SJSA1 (cell line): ENCODE measurements at regions not wholly inside any gene's neighbourhood (a gene's known extent, or its start where the extent isn't known, plus 50 kb on each side); places are given as distances from the start of the nearest gene placed in this dataset.

ENCODE experiments used
- DNase-seq, 2 experiments: peaks; one replicate each; pipeline ENCODE4 v3.0.0-alpha.2; 2015 to 2020; ENCODE audit warnings: low spot score in 2 of 2, low read depth in 1 of 2
- H3K27ac ChIP-seq: fragments of 250-450 bp; sonication (Bioruptor Pico); 2 replicates; pipeline ENCODE4 v1.5.1; 2020; ENCODE audit warnings: mild to moderate bottlenecking, moderate library complexity
- H3K27me3 ChIP-seq: fragments of 250-450 bp; sonication (Bioruptor Pico); replicated peaks from 2 replicates; pipeline ENCODE4 v1.5.1; 2020; ENCODE audit warnings: mild to moderate bottlenecking, moderate library complexity
- H3K36me3 ChIP-seq: fragments of 250-450 bp; sonication (Bioruptor Pico); 2 replicates; pipeline ENCODE4 v1.5.1; 2020; ENCODE audit warnings: mild to moderate bottlenecking
- H3K4me1 ChIP-seq: fragments of 250-450 bp; sonication (Bioruptor Pico); replicated peaks from 2 replicates; pipeline ENCODE4 v1.6.1; 2021; ENCODE audit warnings: mild to moderate bottlenecking
- H3K4me3 ChIP-seq: fragments of 250-450 bp; sonication (Bioruptor Pico); 2 replicates; pipeline ENCODE4 v1.5.1; 2020; ENCODE audit warnings: mild to moderate bottlenecking
- H3K9me3 ChIP-seq: fragments of 250-450 bp; sonication (Bioruptor Pico); replicated peaks from 2 replicates; pipeline ENCODE4 v1.5.1; 2020; ENCODE audit warnings: mild to moderate bottlenecking

GRCh38 chr20:11041396-11041795, 367.6 kb upstream of the JAG1 start:
- Histone ChIP-seq H3K36me3 (no peaks in the 10 kb centered on the region), H3K27ac (no peak overlapping the region), H3K4me3 (no peak overlapping the region), H3K27me3 (no peaks in the 10 kb centered on the region), H3K9me3 (no peaks in the 10 kb centered on the region), H3K4me1 (no peaks in the 10 kb centered on the region)
- no peak for DNase-seq

GRCh38 chr20:11043001-11043400, 369.2 kb upstream of the JAG1 start:
- Histone ChIP-seq H3K4me1 (no peaks in the 10 kb centered on the region), H3K4me3 (no peak overlapping the region), H3K27ac (no peak overlapping the region), H3K27me3 (no peaks in the 10 kb centered on the region), H3K36me3 (no peaks in the 10 kb centered on the region), H3K9me3 (no peaks in the 10 kb centered on the region)
- DNase-seq = no peak

GRCh38 chr20:11044561-11044960, 370.8 kb upstream of the JAG1 start:
- Histone ChIP-seq H3K36me3 (no peaks in the 10 kb centered on the region), H3K27me3 (no peaks in the 10 kb centered on the region), H3K9me3 (no peaks in the 10 kb centered on the region), H3K4me3 (no peak overlapping the region), H3K4me1 (no peaks in the 10 kb centered on the region), H3K27ac (no peak overlapping the region)
- no peak for DNase-seq

GRCh38 chr20:11045412-11046175, 371.8 kb upstream of the JAG1 start:
- Histone ChIP-seq H3K9me3 (no peaks in the 10 kb centered on the region), H3K4me1 (no peaks in the 10 kb centered on the region), H3K27me3 (no peaks in the 10 kb centered on the region), H3K4me3 (no peak overlapping the region), H3K36me3 (no peaks in the 10 kb centered on the region), H3K27ac (no peak overlapping the region)
- DNase-seq = no peak

GRCh38 chr20:11047559-11047958, 373.8 kb upstream of the JAG1 start:
- no peak overlapping the region for H3K27ac ChIP-seq
- no peaks in the 10 kb centered on the region for H3K4me1 ChIP-seq
- H3K9me3 ChIP-seq = no peaks in the 10 kb centered on the region
- no peaks in the 10 kb centered on the region for H3K36me3 ChIP-seq
- no peak overlapping the region for H3K4me3 ChIP-seq
- no peak for DNase-seq
- H3K27me3 ChIP-seq = no peaks in the 10 kb centered on the region

- H3K4me3 ChIP-seq = no peak overlapping the region
- H3K36me3 ChIP-seq = no peaks in the 10 kb centered on the region
- H3K27ac ChIP-seq = no peak overlapping the region
- DNase-seq = no peak
- no peaks in the 10 kb centered on the region for H3K27me3 ChIP-seq
- no peaks in the 10 kb centered on the region for H3K4me1 ChIP-seq
- H3K9me3 ChIP-seq = no peaks in the 10 kb centered on the region
Measured at GRCh38 chr20:11048739-11049138, 374.9 kb upstream of the JAG1 start.

GRCh38 chr20:11050350-11050749, 376.6 kb upstream of the JAG1 start:
- H3K36me3 ChIP-seq = no peaks in the 10 kb centered on the region
- no peak overlapping the region for H3K27ac ChIP-seq
- H3K4me1 ChIP-seq = no peaks in the 10 kb centered on the region
- no peaks in the 10 kb centered on the region for H3K27me3 ChIP-seq
- no peak for DNase-seq
- no peak overlapping the region for H3K4me3 ChIP-seq
- H3K9me3 ChIP-seq = no peaks in the 10 kb centered on the region

GRCh38 chr20:11051136-11051535, 377.3 kb upstream of the JAG1 start:
- Histone ChIP-seq H3K4me1 (no peaks in the 10 kb centered on the region), H3K36me3 (no peaks in the 10 kb centered on the region), H3K27me3 (no peaks in the 10 kb centered on the region), H3K4me3 (no peak overlapping the region), H3K9me3 (no peaks in the 10 kb centered on the region), H3K27ac (no peak overlapping the region)
- DNase-seq = no peak

- DNase-seq = no peak
- no peaks in the 10 kb centered on the region for H3K9me3 ChIP-seq
- H3K4me1 ChIP-seq = no peaks in the 10 kb centered on the region
- H3K4me3 ChIP-seq = no peak overlapping the region
- H3K27me3 ChIP-seq = no peaks in the 10 kb centered on the region
- no peak overlapping the region for H3K27ac ChIP-seq
- no peaks in the 10 kb centered on the region for H3K36me3 ChIP-seq
Measured at GRCh38 chr20:11053310-11053709, 379.5 kb upstream of the JAG1 start.

- H3K27ac ChIP-seq = no peak overlapping the region
- H3K9me3 ChIP-seq = no peaks in the 10 kb centered on the region
- H3K36me3 ChIP-seq = no peaks in the 10 kb centered on the region
- no peaks in the 10 kb centered on the region for H3K4me1 ChIP-seq
- H3K4me3 ChIP-seq = no peak overlapping the region
- DNase-seq = no peak
- no peaks in the 10 kb centered on the region for H3K27me3 ChIP-seq
Measured at GRCh38 chr20:11054266-11054993, 380.6 kb upstream of the JAG1 start.

GRCh38 chr20:11056414-11056813, 382.6 kb upstream of the JAG1 start:
- no peaks in the 10 kb centered on the region for H3K27me3 ChIP-seq

GRCh38 chr20:11057624-11058023, 383.8 kb upstream of the JAG1 start:
- H3K4me1 ChIP-seq = no peaks in the 10 kb centered on the region
- H3K36me3 ChIP-seq = no peaks in the 10 kb centered on the region
- DNase-seq = no peak
- no peaks in the 10 kb centered on the region for H3K9me3 ChIP-seq
- H3K27me3 ChIP-seq = no peaks in the 10 kb centered on the region
- H3K27ac ChIP-seq = no peak overlapping the region
- H3K4me3 ChIP-seq = no peak overlapping the region

More at GRCh38 chr20:11056414-11056813, 382.6 kb upstream of the JAG1 start:
- no peak overlapping the region for H3K4me3 ChIP-seq
- H3K9me3 ChIP-seq = no peaks in the 10 kb centered on the region
- no peaks in the 10 kb centered on the region for H3K36me3 ChIP-seq
- H3K4me1 ChIP-seq = no peaks in the 10 kb centered on the region
- no peak for DNase-seq
- H3K27ac ChIP-seq = no peak overlapping the region

GRCh38 chr20:11059659-11060058, 385.9 kb upstream of the JAG1 start:
- Histone ChIP-seq H3K27ac (no peak overlapping the region), H3K4me3 (no peak overlapping the region), H3K36me3 (no peaks in the 10 kb centered on the region), H3K9me3 (no peaks in the 10 kb centered on the region), H3K4me1 (no peaks in the 10 kb centered on the region), H3K27me3 (no peaks in the 10 kb centered on the region)
- no peak for DNase-seq

- no peak overlapping the region for H3K4me3 ChIP-seq
- H3K27me3 ChIP-seq = no peaks in the 10 kb centered on the region
- no peaks in the 10 kb centered on the region for H3K9me3 ChIP-seq
- no peaks in the 10 kb centered on the region for H3K36me3 ChIP-seq
- DNase-seq = no peak
- H3K27ac ChIP-seq = no peak overlapping the region
- no peaks in the 10 kb centered on the region for H3K4me1 ChIP-seq
Measured at GRCh38 chr20:11060423-11061185, 386.8 kb upstream of the JAG1 start.
